ENCODE measurements at regions not wholly inside any gene's neighbourhood (a gene's known extent, or its start where the extent isn't known, plus 50 kb on each side); places are given as distances from the start of the nearest gene placed in this dataset.
A peak's percentile ranks its signal among the peaks of the same experiment; 100 is the strongest.

GRCh38 chr1:184218458-184219075, 167.0 kb downstream of the TSEN15 start:
- Histone ChIP-seq H3K23me2 (ENCODE audit: low read depth, low read length) (no peaks in the 10 kb centered on the region), H3K4me1 (replicated peaks in 1 of 4; ENCODE audit: control insufficient read depth in 3 of 4, insufficient read depth in 4 of 4, low read length in 3 of 4) (no peaks in the 10 kb centered on the region), H3K4me2 (ENCODE audit: insufficient read depth in 1 of 2, low read depth in 2 of 2, low read length in 2 of 2) (no peak overlapping the region), H3K23ac (ENCODE audit: insufficient read length) (no peak overlapping the region), H3K9me3 (ENCODE audit: insufficient read depth in 2 of 2, low read depth in 1 of 2, low read length in 1 of 2) (no peaks in the 10 kb centered on the region), H4K5ac (ENCODE audit: insufficient read length, low read depth, low read length) (no peak overlapping the region), H3K56ac (replicated peaks; ENCODE audit: insufficient read length, low read depth, low read length) (no peak overlapping the region), H4K20me1 (replicated peaks in 1 of 2; ENCODE audit: control insufficient read depth in 1 of 2, insufficient read depth in 2 of 2, low read length in 2 of 2) (no peaks in the 10 kb centered on the region), H4K8ac (ENCODE audit: extremely low read depth, insufficient read depth, low read length) (no peak overlapping the region), H2BK15ac (ENCODE audit: low read length) (no peak overlapping the region), H3K27me3 (replicated peaks in 1 of 4; ENCODE audit: control insufficient read depth in 3 of 4, extremely low read depth in 1 of 4, insufficient read depth in 3 of 4, low read length in 3 of 4) (peaks cover 0 to 1% (median 0%) of the 10 kb centered on the region in 4 experiments; a peak in 4 of 7 replicates), H2BK5ac (ENCODE audit: low read depth, low read length) (no peak overlapping the region), H2BK120ac (replicated peaks; ENCODE audit: low read depth, low read length) (no peak overlapping the region), H3K27ac (ENCODE audit: low read depth, low read length) (no peak overlapping the region), H3K18ac (ENCODE audit: extremely low read depth, low read length) (no peak overlapping the region), H2BK12ac (ENCODE audit: low read depth, low read length) (no peak overlapping the region), H2AFZ (ENCODE audit: low read length) (0 out of 2 replicates have a peak overlapping the region, but pooled peaks have one; percentile 19), H3K79me2 (ENCODE audit: control insufficient read depth in 1 of 2, insufficient read depth in 2 of 2, low read length in 2 of 2) (no peaks in the 10 kb centered on the region), H2AK5ac (ENCODE audit: low read depth, low read length) (no peak overlapping the region), H4K91ac (replicated peaks; ENCODE audit: insufficient read length, low read length) (no peak overlapping the region), H2BK20ac (ENCODE audit: low read length) (no peak overlapping the region), H3K9ac (replicated peaks in 1 of 4; ENCODE audit: extremely low read depth in 1 of 4, low read depth in 3 of 4, low read length in 3 of 4) (no peak overlapping the region), H3K4me3 (ENCODE audit: extremely low read depth in 1 of 4, insufficient read depth in 2 of 4, low read depth in 3 of 4, low read length in 4 of 4) (no peak overlapping the region), H3K4ac (replicated peaks; ENCODE audit: insufficient read length, low read depth, low read length) (no peak overlapping the region), H3K79me1 (ENCODE audit: low read depth, low read length) (no peaks in the 10 kb centered on the region), H3K14ac (ENCODE audit: insufficient read length) (no peak overlapping the region), H3K36me3 (ENCODE audit: control insufficient read depth in 2 of 4, insufficient read depth in 4 of 4, low read length in 3 of 4) (no peaks in the 10 kb centered on the region)
- WGBS, 2 experiments (ENCODE audit: extremely low coverage in 1 of 2, insufficient coverage in 1 of 2, insufficient read length in 1 of 2, insufficient replicate concordance in 2 of 2, low coverage in 1 of 2, low lambda C conversion rate in 2 of 2, missing lambda C conversion rate in 1 of 2), result 73% methylated on average over 5 of the region's 5 CpGs; no CpG with 5 or more reads in 1 of the 2 experiments
- ChIA-PET POLR2A (ENCODE audit: partially characterized antibody) (no interaction called here), CTCF (ENCODE audit: partially characterized antibody) (no interaction called here)
- FAIRE-seq (no peak), DNase-seq (ENCODE audit: low read depth in 1 of 2, low spot score in 2 of 2) (no peak)
- TF ChIP-seq BRCA1 (IDR thresholded peaks at IDR 0.05; ENCODE audit: low read depth, low read length) (no peak), CBX8 (IDR thresholded peaks at IDR 0.05; ENCODE audit: borderline replicate concordance, low read depth, low read length) (no peak)
